ES-I3 (cell line): ENCODE measurements at regions not wholly inside any gene's neighbourhood (a gene's known extent, or its start where the extent isn't known, plus 50 kb on each side); places are given as distances from the start of the nearest gene placed in this dataset.

ENCODE experiments used
- H3K36me3 ChIP-seq: 2 replicates; pipeline ENCODE4 v1.6.1; 2013; ENCODE audit warnings: mild to moderate bottlenecking, low read length, control low read depth, moderate library complexity; ENCODE audit not compliant: insufficient read depth
- H3K4me1 ChIP-seq: 2 replicates; pipeline ENCODE4 v1.6.1; 2013; ENCODE audit warnings: mild to moderate bottlenecking, control low read depth, low read length; ENCODE audit not compliant: insufficient read depth
- H3K9ac ChIP-seq: 2 replicates; pipeline ENCODE4 v1.6.1; 2013; ENCODE audit warnings: low read depth, mild to moderate bottlenecking, low read length, moderate library complexity
- H3K9me3 ChIP-seq: 2 replicates; pipeline ENCODE4 v1.6.1; 2013; ENCODE audit warnings: mild to moderate bottlenecking, low read length, moderate library complexity; ENCODE audit not compliant: control insufficient read depth, insufficient read depth

DNA sequence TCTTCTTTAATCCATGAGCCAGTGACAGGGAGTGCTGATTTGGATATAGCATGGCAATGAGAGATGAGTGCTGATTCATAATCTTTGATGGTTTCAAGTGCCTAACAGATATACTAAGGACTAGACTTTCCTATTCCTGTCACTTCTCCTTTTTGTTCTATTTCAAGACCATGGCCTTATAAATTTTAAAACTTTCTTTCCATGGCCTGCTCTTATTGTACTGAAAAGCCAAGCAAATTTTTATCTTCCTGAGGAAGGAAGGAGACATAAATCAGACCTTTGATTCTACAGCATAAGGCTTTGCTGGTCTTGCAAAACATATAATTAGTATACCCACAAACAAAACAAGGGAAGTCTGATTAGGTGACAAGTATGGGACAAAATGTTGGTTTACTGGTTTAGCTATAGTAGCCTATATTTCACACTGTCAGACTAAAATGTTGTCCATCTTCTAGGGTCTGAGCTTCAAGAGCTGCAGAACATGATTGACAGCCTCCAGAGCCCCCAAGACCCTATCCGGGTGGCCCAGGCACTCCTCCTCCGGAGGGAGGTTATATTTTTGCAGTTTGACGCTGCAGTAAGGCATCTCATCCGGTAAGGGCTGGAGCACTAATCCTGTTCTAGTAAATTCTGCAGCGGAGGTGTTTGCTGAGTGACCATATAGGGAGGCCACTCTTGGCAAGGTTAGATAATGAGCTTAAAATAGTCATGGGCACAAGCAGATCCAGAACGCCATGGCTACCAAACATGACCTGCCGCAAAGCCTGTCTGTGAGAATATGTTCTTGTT is 82.3 kb downstream of the CD164 start:
- H3K36me3 ChIP-seq: no peaks in the 10 kb centered on the region
- H3K9ac ChIP-seq: no peak overlapping the region
- no peaks in the 10 kb centered on the region for H3K9me3 ChIP-seq
- H3K4me1 ChIP-seq: peaks cover 15% of the 10 kb centered on the region

DNA sequence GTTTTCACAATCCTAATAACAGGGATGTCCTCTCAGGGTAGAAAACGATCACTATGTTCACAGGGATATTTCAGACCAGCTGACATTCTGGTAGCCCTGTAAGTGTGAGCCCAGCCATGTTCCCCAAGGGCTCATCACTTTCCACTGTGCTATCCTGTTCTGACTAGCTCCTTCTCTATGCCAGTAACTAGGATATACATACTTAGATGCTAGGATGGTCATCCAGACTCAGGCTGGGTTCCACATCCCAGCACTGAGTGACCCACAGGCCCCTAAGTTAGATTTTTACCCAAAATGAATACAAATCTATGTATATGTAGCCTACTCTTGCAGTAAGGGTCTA is 83.0 kb downstream of the CD164 start:
- H3K9ac ChIP-seq: no peak overlapping the region
- no peaks in the 10 kb centered on the region for H3K36me3 ChIP-seq
- H3K4me1 ChIP-seq: peaks cover 16% of the 10 kb centered on the region
- no peaks in the 10 kb centered on the region for H3K9me3 ChIP-seq

DNA sequence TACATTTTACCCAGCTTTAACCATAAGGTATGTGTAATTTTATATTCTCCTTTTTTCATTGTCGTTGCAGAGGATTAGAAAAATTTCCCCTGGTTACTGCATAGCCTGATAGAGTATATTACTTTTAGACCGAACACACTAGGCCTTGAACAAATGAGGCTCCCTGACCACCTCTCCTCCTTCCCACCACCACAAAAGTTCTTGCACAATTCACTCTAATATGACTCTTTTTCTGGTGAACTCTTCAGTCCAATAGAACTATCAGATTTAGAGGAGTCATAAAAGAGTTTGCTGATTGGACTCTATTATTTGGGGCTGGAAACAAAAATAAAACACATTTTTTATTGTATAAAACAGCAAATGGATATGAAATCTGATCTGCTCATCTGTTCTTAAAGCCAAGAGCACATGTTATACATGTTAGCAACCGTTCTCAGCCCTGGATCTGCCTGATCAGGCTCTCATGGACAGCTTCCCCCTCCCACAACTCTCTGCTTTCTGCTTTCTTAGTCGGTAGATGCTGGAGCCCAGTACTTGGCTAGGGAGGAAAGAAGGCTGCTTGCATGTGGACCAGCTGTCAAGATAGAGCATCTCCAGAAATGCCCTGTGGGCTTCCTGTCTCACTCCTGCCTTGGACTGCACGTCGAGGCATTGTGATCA is 83.5 kb downstream of the CD164 start:
- H3K4me1 ChIP-seq: peaks cover 18% of the 10 kb centered on the region
- H3K9me3 ChIP-seq: no peaks in the 10 kb centered on the region
- no peak overlapping the region for H3K9ac ChIP-seq
- no peaks in the 10 kb centered on the region for H3K36me3 ChIP-seq

DNA sequence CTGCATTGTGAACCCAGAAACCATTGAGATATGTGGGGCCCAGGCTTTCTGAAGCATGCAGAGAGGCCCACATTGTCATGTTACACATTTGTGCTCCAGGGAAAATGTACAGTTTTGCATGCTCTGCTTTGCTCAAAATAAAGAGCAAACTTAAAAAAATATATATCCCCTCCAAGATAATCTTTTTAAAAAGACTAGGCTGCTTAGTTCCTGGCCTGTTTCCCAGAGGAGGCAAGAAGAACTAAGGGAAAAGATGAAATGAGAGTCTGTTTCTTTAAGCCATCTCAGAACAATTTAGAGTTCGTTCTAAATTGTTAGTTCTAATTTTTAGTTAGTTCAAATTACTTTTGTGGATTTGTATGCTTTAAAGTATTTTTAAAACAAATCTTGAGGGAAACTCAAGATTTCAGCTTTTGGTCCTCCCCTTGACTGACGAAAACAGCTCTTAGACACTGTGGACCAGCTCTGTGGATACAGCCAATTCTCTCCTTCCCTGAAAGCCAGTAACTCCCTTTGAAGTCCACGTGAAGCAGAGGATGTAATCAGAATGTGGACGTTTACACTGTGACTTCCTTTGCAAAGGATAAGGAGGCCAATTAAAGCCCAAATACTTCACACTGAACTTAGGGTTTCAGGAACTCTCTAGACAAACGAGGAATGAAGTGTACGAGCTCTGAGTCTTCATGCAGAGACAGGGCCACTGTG is 84.7 kb downstream of the CD164 start:
- peaks cover 21% of the 10 kb centered on the region for H3K4me1 ChIP-seq
- H3K9ac ChIP-seq: no peak overlapping the region

DNA sequence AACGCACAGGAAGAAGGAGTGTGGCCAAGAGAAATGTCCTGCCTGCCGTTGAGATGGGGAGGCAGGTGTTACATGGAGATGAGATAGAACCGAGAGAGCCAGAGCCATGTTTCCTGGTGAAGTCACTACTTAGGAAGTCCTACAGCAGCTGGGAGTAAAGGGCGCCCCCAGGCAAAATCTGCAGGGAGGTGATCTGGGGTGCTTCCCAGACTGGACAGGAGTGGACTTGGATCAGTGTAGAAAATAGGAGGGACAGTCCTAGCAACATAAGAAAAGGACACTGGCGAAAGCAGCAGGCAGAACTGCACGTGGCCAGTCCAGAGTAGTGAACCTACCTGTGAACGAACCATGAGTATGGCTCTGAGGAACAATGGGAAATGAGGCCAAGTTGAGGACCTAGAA is 85.3 kb downstream of the CD164 start:
- Histone ChIP-seq H3K9ac (no peak overlapping the region), H3K36me3 (no peaks in the 10 kb centered on the region), H3K9me3 (no peaks in the 10 kb centered on the region), H3K4me1 (peaks cover 22% of the 10 kb centered on the region)

More for the DNA sequence above, 84.7 kb downstream of the CD164 start:
- Histone ChIP-seq H3K36me3 (no peaks in the 10 kb centered on the region), H3K9me3 (no peaks in the 10 kb centered on the region)

DNA sequence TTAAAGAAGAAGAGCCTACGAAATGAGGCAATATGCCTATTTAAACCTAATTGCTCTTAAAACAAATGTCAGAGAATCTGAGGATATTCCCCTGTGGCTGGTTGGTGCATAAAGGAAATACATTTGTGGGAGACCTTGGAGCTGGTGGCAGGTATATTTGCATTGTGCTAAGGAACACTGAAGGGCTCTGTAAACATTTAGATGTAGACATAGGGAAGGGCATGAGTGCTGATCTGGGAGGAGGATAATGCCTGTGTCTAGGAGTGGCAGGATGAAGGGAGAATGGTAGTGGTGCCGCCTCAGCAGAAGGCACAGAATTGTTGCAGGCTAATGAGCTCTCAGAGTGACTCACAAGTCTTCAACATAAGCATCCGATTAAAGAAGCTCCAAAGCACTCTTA is 85.8 kb downstream of the CD164 start:
- H3K9ac ChIP-seq: no peak overlapping the region
- H3K4me1 ChIP-seq: peaks cover 22% of the 10 kb centered on the region
- no peaks in the 10 kb centered on the region for H3K9me3 ChIP-seq
- no peaks in the 10 kb centered on the region for H3K36me3 ChIP-seq

DNA sequence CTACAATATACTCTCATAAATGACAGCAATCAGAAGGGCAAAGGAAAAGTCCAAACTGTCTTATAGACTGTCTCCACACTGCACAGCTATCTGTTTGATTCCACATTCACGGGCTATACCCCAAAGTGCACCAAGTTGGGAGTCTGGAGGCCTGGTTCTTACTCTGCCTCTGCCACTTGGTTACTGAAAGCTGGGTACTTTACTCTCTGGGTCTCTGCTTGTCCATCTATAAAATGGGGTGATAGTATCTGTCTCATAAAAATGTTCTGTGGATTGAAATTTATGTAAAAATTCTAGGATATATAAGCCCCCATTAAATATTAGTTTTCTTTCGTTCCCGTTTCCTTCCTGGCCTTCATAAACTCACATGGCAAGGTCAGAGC is 86.5 kb downstream of the CD164 start:
- no peaks in the 10 kb centered on the region for H3K36me3 ChIP-seq
- no peaks in the 10 kb centered on the region for H3K9me3 ChIP-seq
- H3K9ac ChIP-seq: no peak overlapping the region
- peaks cover 22% of the 10 kb centered on the region for H3K4me1 ChIP-seq

DNA sequence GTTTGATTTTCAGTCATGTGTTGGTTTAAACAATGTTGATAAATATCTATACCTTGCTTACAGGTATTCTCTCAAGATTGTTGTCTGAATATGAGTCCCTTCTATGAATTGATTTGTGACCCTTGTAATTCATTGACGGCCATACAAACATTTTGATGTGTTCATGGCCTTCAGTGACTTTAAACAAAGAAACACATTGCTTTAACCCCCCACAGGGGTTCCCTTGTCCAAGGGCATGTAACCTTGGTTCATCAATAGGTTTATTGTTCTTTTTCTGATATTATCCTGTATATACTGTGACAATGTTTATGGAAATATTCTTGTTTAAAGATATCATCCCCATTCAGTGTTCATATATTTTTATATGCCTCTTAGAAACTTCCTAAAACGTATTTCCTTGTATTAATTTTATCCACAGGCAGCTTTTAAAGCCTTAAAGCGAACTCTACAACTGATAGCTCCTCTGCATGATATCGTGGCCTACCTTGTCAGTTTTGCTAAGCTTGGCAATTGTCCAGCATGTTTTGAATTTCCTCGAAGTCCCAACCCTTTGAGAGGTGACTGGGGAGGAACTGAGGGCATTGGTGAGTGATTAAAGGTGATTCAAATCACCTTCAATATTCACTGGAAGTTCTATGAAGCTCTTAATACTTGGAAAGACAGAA is 87.0 kb downstream of the CD164 start:
- no peaks in the 10 kb centered on the region for H3K9me3 ChIP-seq
- H3K36me3 ChIP-seq: no peaks in the 10 kb centered on the region
- H3K9ac ChIP-seq: no peak overlapping the region
- peaks cover 22% of the 10 kb centered on the region for H3K4me1 ChIP-seq

DNA sequence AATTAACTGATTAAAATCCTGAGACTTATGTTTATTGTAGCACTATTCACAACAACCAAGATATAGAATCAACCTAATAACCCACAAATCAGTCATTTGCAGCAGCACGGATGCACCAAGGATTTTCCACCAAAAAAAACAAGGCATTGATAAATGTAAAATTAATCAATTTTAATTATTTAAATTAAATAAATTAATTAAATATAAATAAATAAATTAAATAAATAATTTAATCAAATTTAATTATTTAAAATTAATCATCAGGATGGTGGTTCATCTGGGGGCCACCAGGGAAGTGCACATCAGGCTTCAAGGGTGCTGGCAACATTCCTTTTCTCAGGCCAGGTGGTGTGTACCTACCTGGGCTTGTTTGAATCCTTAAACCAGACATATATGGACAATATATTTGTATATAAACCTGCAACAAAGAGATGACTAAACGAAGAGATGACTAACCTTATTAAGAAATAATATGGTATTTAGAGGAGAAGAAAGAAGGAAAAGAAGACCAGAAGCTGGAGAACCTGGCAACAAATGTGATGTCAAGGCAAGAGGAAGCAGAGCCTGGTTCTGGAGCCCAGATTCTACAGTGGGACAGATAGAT is 89.2 kb downstream of the CD164 start:
- H3K4me1 ChIP-seq: peaks cover 22% of the 10 kb centered on the region
- no peak overlapping the region for H3K9ac ChIP-seq
- H3K36me3 ChIP-seq: no peaks in the 10 kb centered on the region
- no peaks in the 10 kb centered on the region for H3K9me3 ChIP-seq

DNA sequence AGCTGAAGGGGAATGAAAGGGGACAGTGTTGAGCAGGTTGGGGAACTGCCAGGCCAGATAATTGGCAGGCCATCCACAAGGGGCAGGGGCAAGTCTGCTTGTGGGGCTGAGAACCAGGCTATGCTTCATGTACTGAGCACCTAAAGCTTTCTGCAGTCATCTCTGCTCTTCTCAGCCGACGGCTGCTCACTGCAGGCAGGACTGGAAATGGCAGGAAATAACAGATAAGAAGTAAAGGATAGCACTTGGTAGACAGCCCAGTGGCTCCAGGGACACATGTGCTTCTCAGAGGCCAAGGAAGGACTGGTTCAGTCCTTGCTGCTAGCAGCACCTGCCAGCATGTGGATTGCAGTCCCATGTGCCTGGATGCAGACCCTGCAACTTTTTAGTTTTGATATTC is 89.8 kb downstream of the CD164 start:
- peaks cover 22% of the 10 kb centered on the region for H3K4me1 ChIP-seq
- H3K9ac ChIP-seq: no peak overlapping the region
- no peaks in the 10 kb centered on the region for H3K36me3 ChIP-seq
- no peaks in the 10 kb centered on the region for H3K9me3 ChIP-seq

DNA sequence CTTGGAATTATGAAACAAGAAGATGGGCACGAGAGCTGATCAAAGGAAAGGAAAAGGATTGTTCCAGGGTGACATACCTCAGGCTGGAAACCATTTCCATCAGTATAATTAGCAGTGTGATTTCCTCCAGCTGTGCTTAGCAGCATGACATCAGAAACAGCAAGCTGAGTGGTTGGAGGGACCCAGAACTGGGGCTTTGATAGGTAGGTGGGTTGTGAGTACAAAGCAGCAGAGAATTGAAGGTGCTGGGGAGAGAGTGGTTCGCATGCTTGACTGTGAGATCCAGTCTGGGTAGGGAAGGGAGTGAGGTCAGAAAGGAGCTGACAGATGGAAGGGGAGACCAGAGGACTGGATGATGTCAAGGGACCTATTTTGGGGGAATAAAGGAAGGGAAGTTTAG is 90.4 kb downstream of the CD164 start:
- no peaks in the 10 kb centered on the region for H3K9me3 ChIP-seq
- peaks cover 18% of the 10 kb centered on the region for H3K4me1 ChIP-seq
- H3K9ac ChIP-seq: no peak overlapping the region
- H3K36me3 ChIP-seq: no peaks in the 10 kb centered on the region

DNA sequence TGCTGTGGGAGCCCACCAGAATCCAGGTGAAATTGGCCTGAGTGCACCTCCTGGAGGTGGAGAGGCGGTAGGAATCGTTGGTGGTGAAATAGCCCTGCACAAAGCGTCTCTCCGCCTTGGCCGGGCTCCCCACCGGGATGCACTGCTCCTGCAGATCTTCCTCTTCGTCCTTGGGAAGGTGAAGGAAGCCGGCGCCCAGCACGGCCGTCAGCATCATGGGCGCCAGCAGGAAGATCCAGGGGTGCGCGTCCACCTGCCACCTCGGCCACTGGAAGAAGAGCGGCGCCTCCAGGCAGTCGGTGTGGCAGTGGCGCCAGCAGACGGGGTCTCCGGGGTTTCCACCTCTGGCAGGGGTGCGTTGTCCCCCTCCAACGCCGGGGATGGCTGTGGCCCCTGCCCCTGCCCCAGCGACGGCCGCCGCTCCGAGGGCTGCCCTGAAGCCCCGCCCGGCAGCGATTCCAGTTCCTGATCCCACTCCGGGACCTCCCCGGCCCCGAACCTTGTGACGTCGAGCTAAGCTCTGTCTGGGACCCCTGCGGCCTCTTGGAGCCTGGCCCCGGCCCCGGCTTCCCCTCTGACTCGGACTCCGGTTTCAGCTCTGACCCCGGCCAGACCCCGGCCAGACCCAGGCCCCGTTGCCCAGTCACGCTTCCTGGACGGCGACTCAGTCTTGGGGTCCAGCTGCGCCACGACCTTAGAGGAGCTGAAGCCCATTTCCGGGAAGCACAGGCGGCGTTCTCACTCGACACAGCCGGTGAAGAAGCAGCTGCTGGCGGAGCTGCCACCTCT is 91.9 kb downstream of the CD164 start:
- H3K36me3 ChIP-seq: no peaks in the 10 kb centered on the region
- no peaks in the 10 kb centered on the region for H3K9me3 ChIP-seq
- H3K4me1 ChIP-seq: peaks cover 13% of the 10 kb centered on the region; the same call in 1 of the 2 replicates
- no peak overlapping the region for H3K9ac ChIP-seq

DNA sequence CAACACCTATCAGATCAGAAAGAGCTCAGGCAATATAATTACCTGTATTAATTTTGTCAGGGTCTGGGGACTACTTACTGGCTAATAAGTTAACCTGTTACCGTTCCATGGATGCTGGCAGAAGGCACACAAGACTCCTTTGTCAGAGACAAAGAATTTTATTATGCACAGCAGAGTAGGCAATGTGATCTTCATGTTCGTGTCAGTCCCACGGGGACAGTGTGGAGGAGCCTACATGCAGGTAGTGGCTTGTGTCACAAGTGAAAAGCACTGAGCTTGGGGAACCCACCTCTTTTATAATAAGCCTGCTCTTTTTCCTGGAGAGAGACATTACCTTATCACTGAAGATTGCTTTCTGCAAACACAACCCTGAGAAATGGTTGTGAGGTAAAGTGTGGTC is 96.9 kb downstream of the CD164 start:
- H3K9me3 ChIP-seq: no peaks in the 10 kb centered on the region
- no peaks in the 10 kb centered on the region for H3K4me1 ChIP-seq
- no peak overlapping the region for H3K9ac ChIP-seq
- no peaks in the 10 kb centered on the region; the same call in 1 of the 2 replicates for H3K36me3 ChIP-seq
